Liver (tissue), 8 donors: ENCODE measurements at regions not wholly inside any gene's neighbourhood (a gene's known extent, or its start where the extent isn't known, plus 50 kb on each side); places are given as distances from the start of the nearest gene placed in this dataset.

Source experiments
- DNase-seq: peaks from one replicate; pipeline ENCODE4 v3.0.0-alpha.2; 2017; ENCODE audit warnings: low spot score
- H3K27ac ChIP-seq, 2 donors: one replicate each; pipeline ENCODE4 v1.7.0; 2013; ENCODE audit warnings: inconsistent platforms in 2 of 2, low read length in 2 of 2, control low read depth in 1 of 2, low read depth in 1 of 2, mild to moderate bottlenecking in 1 of 2
- H3K27me3 ChIP-seq, 4 donors: one replicate each; pipeline versions ENCODE4 v1.6.1 to v1.7.0; 2013; ENCODE audit warnings: low read length in 3 of 4, inconsistent platforms in 1 of 4, mild to moderate bottlenecking in 1 of 4, moderate library complexity in 1 of 4; ENCODE audit not compliant: control insufficient read depth in 4 of 4, insufficient read depth in 4 of 4
- H3K36me3 ChIP-seq, 4 donors: one replicate each; pipeline versions ENCODE4 v1.6.1 to v1.7.0; 2013; ENCODE audit warnings: low read length in 3 of 4, mild to moderate bottlenecking in 3 of 4, low read depth in 1 of 4, moderate library complexity in 1 of 4; ENCODE audit not compliant: control insufficient read depth in 4 of 4, insufficient read depth in 3 of 4
- H3K4me1 ChIP-seq, 4 donors: one replicate each; pipeline versions ENCODE4 v1.6.1 to v1.7.0; 2013; ENCODE audit warnings: low read length in 3 of 4, mild to moderate bottlenecking in 3 of 4, moderate library complexity in 1 of 4; ENCODE audit not compliant: control insufficient read depth in 4 of 4, insufficient read depth in 4 of 4
- H3K4me3 ChIP-seq, 3 donors: one replicate each; pipeline versions ENCODE4 v1.6.1 to v1.7.0; 2013; ENCODE audit warnings: low read length in 3 of 3, control low read depth in 1 of 3, low read depth in 1 of 3, mild to moderate bottlenecking in 1 of 3
- H3K9ac ChIP-seq, 2 donors: one replicate each; pipeline ENCODE4 v1.7.0; 2013; ENCODE audit warnings: low read length in 2 of 2, mild to moderate bottlenecking in 2 of 2, moderate library complexity in 2 of 2, control low read depth in 1 of 2, low read depth in 1 of 2
- H3K9me3 ChIP-seq, 4 donors: one replicate each; pipeline versions ENCODE4 v1.6.1 to v1.7.0; 2013; ENCODE audit warnings: low read length in 3 of 4; ENCODE audit not compliant: control insufficient read depth in 4 of 4
- ATF3 ChIP-seq: IDR thresholded peaks from 2 replicates; pipeline ENCODE4 v1.6.1; 2016; ENCODE audit warnings: antibody characterized with exemption
- EGR1 ChIP-seq, 2 donors: IDR thresholded peaks; 2 replicates each; pipeline ENCODE4 v1.6.1; 2016 to 2018; ENCODE audit warnings: antibody characterized with exemption in 2 of 2, low read depth in 2 of 2
- FOXA2 ChIP-seq: IDR thresholded peaks from 2 replicates; pipeline ENCODE4 v1.6.1; 2016; ENCODE audit warnings: antibody characterized with exemption
- GABPA ChIP-seq, 2 donors: IDR thresholded peaks in 1 of 2; conservative IDR thresholded peaks in 1 of 2; 2 replicates each; pipeline ENCODE4 v1.6.1; 2016; ENCODE audit warnings: antibody characterized with exemption in 2 of 2, mild to moderate bottlenecking in 1 of 2, moderate library complexity in 1 of 2
- HNF4A ChIP-seq, 2 donors: conservative IDR thresholded peaks; 2 replicates each; pipeline ENCODE4 v1.6.1; 2016; ENCODE audit warnings: antibody characterized with exemption in 2 of 2, mild to moderate bottlenecking in 2 of 2
- HNF4G ChIP-seq: IDR thresholded peaks from 2 replicates; pipeline ENCODE4 v1.6.1; 2016; ENCODE audit warnings: antibody characterized with exemption
- JUND ChIP-seq, 2 donors: IDR thresholded peaks; 2 replicates each; pipeline ENCODE4 v1.6.1; 2016; ENCODE audit warnings: antibody characterized with exemption in 2 of 2
- NR2F2 ChIP-seq: IDR thresholded peaks from 2 replicates; pipeline ENCODE4 v1.6.1; 2016; ENCODE audit warnings: antibody characterized with exemption
- REST ChIP-seq: IDR thresholded peaks from 2 replicates; pipeline ENCODE4 v1.6.1; 2016; ENCODE audit warnings: antibody characterized with exemption, mild to moderate bottlenecking
- RXRA ChIP-seq, 2 donors: IDR thresholded peaks; 2 replicates each; pipeline ENCODE4 v1.6.1; 2017 to 2018; ENCODE audit warnings: antibody characterized with exemption in 2 of 2, mild to moderate bottlenecking in 1 of 2
- SP1 ChIP-seq: IDR thresholded peaks from 2 replicates; pipeline ENCODE4 v1.6.1; 2018; ENCODE audit warnings: antibody characterized with exemption, mild to moderate bottlenecking
- TAF1 ChIP-seq: conservative IDR thresholded peaks from 2 replicates; pipeline ENCODE4 v1.6.1; 2016; ENCODE audit warnings: antibody characterized with exemption, mild to moderate bottlenecking
- YY1 ChIP-seq: IDR thresholded peaks from 2 replicates; pipeline ENCODE4 v1.6.1; 2016; ENCODE audit warnings: antibody characterized with exemption, mild to moderate bottlenecking
- ZBTB33 ChIP-seq: IDR thresholded peaks from 2 replicates; pipeline ENCODE4 v1.6.1; 2016; ENCODE audit warnings: antibody characterized with exemption
- WGBS: extraction: QIAGEN DNeasy Blood & Tissue Kit; methylation state at CpG from one replicate; pipeline ENCODE4 v1.1.7; 2013; 5-methylcytosine and 5-hydroxymethylcytosine counted together
- TF ChIP-seq, protein P1 (sequence below): IDR thresholded peaks from 2 replicates; pipeline ENCODE4 v1.6.1; 2016; ENCODE audit warnings: antibody characterized with exemption
- TF ChIP-seq, protein P2 (sequence below): fragments of 150-350 bp; IDR thresholded peaks from 2 replicates; pipeline ENCODE4 v1.5.1; 2017; ENCODE audit warnings: improper control_type of control experiment, low read depth, low read length; ENCODE audit not compliant: missing input control
- donor health status: healthy.
- donor health status: healthy.
- donor health status: healthy.
- donor health status: healthy.
- donor health status: healthy.

DNA sequence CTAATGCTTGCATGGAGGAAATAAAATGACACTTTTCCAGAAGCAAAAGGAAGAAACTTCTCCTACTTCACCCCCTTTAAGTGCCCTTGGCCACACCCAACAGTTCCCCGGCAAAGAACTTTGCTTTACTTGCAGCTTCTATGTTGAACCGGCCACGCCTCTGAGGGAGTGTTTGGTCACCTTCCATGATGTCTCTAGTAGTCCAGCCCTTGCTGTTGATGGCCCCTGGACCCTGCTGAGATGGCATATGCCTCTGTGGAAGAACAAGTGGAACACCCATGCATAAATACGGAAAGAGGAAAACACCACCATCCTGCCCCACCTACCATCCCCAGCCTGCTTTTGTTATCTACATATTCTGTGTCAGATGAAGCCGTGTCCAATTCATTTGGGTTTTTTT, 218.3 kb upstream of the POU3F3 start:
- H3K9ac ChIP-seq = no peak overlapping the region
- TF ChIP-seq NR2F2 (no peak), HNF4G (no peak), ZBTB33 (no peak), EGR1 (IDR thresholded peaks at IDR 0.05; ENCODE audit: low read depth in 2 of 2) (no peak), GABPA (IDR thresholded peaks at IDR 0.05 in 1 of 2, conservative IDR thresholded peaks at IDR 0.05 in 1 of 2) (no peak), REST (no peak), HNF4A (conservative IDR thresholded peaks at IDR 0.05) (no peak), TAF1 (no peak), ATF3 (no peak), JUND (IDR thresholded peaks at IDR 0.05) (no peak), YY1 (no peak), FOXA2 (no peak), SP1 (no peak), RXRA (IDR thresholded peaks at IDR 0.05) (no peak)
- TF ChIP-seq, protein P1, sequence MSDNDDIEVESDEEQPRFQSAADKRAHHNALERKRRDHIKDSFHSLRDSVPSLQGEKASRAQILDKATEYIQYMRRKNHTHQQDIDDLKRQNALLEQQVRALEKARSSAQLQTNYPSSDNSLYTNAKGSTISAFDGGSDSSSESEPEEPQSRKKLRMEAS = no peak
- TF ChIP-seq, protein P2, sequence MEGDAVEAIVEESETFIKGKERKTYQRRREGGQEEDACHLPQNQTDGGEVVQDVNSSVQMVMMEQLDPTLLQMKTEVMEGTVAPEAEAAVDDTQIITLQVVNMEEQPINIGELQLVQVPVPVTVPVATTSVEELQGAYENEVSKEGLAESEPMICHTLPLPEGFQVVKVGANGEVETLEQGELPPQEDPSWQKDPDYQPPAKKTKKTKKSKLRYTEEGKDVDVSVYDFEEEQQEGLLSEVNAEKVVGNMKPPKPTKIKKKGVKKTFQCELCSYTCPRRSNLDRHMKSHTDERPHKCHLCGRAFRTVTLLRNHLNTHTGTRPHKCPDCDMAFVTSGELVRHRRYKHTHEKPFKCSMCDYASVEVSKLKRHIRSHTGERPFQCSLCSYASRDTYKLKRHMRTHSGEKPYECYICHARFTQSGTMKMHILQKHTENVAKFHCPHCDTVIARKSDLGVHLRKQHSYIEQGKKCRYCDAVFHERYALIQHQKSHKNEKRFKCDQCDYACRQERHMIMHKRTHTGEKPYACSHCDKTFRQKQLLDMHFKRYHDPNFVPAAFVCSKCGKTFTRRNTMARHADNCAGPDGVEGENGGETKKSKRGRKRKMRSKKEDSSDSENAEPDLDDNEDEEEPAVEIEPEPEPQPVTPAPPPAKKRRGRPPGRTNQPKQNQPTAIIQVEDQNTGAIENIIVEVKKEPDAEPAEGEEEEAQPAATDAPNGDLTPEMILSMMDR = no peak
- H3K27ac ChIP-seq = no peak overlapping the region
- DNase-seq = no peak
- no peaks in the 10 kb centered on the region for H3K9me3 ChIP-seq
- H3K4me3 ChIP-seq = no peak overlapping the region
- WGBS = 79% methylated on average over 5 of the region's 5 CpGs
- H3K4me1 ChIP-seq = no peaks in the 10 kb centered on the region
- H3K27me3 ChIP-seq = peaks cover 0 to 2% (median 0%) of the 10 kb centered on the region in 4 donors
- no peaks in the 10 kb centered on the region for H3K36me3 ChIP-seq
